ENCODE measurements at regions not wholly inside any gene's neighbourhood (a gene's known extent, or its start where the extent isn't known, plus 50 kb on each side); places are given as distances from the start of the nearest gene placed in this dataset.

DNA sequence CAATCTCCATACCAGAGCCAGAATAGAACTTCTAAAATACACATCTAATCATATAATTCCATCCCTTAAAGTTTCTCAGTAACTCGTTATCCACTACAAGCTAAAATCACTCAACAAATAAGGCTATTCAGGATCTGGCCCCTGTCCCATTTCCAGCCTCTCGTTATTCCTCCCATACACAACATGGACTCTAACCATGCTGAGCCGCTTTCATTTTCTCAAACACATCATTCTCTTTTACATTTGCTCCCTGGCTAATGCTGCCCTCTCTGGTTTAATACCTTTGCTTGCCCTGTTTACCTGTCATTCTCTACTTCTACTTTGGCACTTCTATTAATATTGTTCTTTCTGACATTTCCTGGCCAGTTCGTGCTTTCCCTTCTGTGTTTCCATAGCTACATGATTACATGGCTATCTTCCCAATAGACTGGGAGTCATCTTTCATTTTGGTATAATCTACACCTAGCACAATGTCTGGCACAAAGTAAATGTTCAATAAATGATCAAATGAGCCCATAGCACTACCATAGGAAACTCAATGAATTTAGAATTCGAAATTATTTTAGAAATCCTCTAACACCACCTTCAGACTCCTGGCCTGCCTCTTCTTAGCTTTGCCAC is 163.6 kb upstream of the VRK2 start:
- Histone ChIP-seq H3K27me3 (ENCODE audit: control insufficient read depth in 2 of 2, insufficient read depth in 2 of 2, low read length in 2 of 2) (no peaks in the 10 kb centered on the region), H3K79me2 (ENCODE audit: control insufficient read depth, insufficient read depth, low read length) (no peaks in the 10 kb centered on the region), H2AFZ (ENCODE audit: low read depth, low read length) (no peak overlapping the region), H3K27ac (ENCODE audit: insufficient read depth, low read depth, low read length) (no peak overlapping the region), H3K9me1 (replicated peaks; ENCODE audit: control insufficient read depth, extremely low read depth, insufficient read depth, low read length) (no peaks in the 10 kb centered on the region), H4K20me1 (replicated peaks; ENCODE audit: control insufficient read depth, extremely low read depth, insufficient read depth, low read length) (no peaks in the 10 kb centered on the region), H3K9ac (replicated peaks; ENCODE audit: extremely low read depth, insufficient read depth, low read length) (no peak overlapping the region), H3K4me2 (ENCODE audit: insufficient read depth, low read length) (no peak overlapping the region), H3K4me3 (replicated peaks in 1 of 3; ENCODE audit: insufficient read depth in 1 of 3, low read depth in 1 of 3, low read length in 3 of 3) (no peak overlapping the region), H3K4me1 (ENCODE audit: control insufficient read depth, extremely low read depth, insufficient read depth, low read length) (no peaks in the 10 kb centered on the region), H3K9me3 (replicated peaks; ENCODE audit: control insufficient read depth, insufficient read depth, low read length) (no peaks in the 10 kb centered on the region), H3K36me3 (ENCODE audit: control insufficient read depth in 2 of 2, extremely low read depth in 1 of 2, insufficient read depth in 2 of 2, low read length in 2 of 2) (no peaks in the 10 kb centered on the region)
- BruUV-seq (replicated peaks), result no TSS peak
- intact Hi-C loops (cut with micrococcal nuclease) (no loop called here), dilution Hi-C loops (cut with MboI; ENCODE audit: extremely low pct_ligation_motif_present, low sequenced_read_pairs) (no loop called here)
- ChIA-PET POLR2A (no interaction called here), CTCF (no interaction called here)
- DNase-seq (ENCODE audit: low read depth, low spot score) (no peak), FAIRE-seq (no peak)
- TF ChIP-seq, protein P1, sequence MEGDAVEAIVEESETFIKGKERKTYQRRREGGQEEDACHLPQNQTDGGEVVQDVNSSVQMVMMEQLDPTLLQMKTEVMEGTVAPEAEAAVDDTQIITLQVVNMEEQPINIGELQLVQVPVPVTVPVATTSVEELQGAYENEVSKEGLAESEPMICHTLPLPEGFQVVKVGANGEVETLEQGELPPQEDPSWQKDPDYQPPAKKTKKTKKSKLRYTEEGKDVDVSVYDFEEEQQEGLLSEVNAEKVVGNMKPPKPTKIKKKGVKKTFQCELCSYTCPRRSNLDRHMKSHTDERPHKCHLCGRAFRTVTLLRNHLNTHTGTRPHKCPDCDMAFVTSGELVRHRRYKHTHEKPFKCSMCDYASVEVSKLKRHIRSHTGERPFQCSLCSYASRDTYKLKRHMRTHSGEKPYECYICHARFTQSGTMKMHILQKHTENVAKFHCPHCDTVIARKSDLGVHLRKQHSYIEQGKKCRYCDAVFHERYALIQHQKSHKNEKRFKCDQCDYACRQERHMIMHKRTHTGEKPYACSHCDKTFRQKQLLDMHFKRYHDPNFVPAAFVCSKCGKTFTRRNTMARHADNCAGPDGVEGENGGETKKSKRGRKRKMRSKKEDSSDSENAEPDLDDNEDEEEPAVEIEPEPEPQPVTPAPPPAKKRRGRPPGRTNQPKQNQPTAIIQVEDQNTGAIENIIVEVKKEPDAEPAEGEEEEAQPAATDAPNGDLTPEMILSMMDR (IDR thresholded peaks at IDR 0.05; ENCODE audit: extremely low read depth in 1 of 2, insufficient read depth in 1 of 2, low read depth in 1 of 2, low read length in 2 of 2), result no peak
- no peak for TF ChIP-seq POLR2A (IDR thresholded peaks at IDR 0.05; ENCODE audit: low read depth, low read length)
- no peak for TF ChIP-seq EZH2 (IDR thresholded peaks at IDR 0.05; ENCODE audit: borderline replicate concordance, low read depth, low read length, severe bottlenecking)
- no peak for TF ChIP-seq MAX (IDR thresholded peaks at IDR 0.05; ENCODE audit: insufficient read depth, insufficient read length)
- no peak for TF ChIP-seq GATA2 (IDR thresholded peaks at IDR 0.05; ENCODE audit: insufficient read depth, insufficient read length, low read depth, low read length)
- TF ChIP-seq JUN (IDR thresholded peaks at IDR 0.05; ENCODE audit: borderline replicate concordance, insufficient read depth, insufficient read length, low read depth), result no peak
- TF ChIP-seq POLR2AphosphoS5 (IDR thresholded peaks at IDR 0.05; ENCODE audit: insufficient read depth, low read depth, low read length), result no peak
- TF ChIP-seq MYC (IDR thresholded peaks at IDR 0.05; ENCODE audit: low read depth, low read length), result no peak
- no peak for TF ChIP-seq FOS (IDR thresholded peaks at IDR 0.05; ENCODE audit: borderline replicate concordance, insufficient read depth, low read length)

Data from endothelial cell of umbilical vein (primary cell).